ENCODE measurements at regions not wholly inside any gene's neighbourhood (a gene's known extent, or its start where the extent isn't known, plus 50 kb on each side); places are given as distances from the start of the nearest gene placed in this dataset.
A peak's percentile ranks its signal among the peaks of the same experiment; 100 is the strongest.

GRCh38 chr1:228546541-228547463, 59.6 kb downstream of the RNF187 start:
- DNase-seq (ENCODE audit: low spot score in 2 of 2): peak in 1 of 2 donors; percentile 33

GRCh38 chr1:228547464-228547792, 60.2 kb downstream of the RNF187 start:
- Histone ChIP-seq H3K27me3 (no peaks in the 10 kb centered on the region), H3K36me3 (no peaks in the 10 kb centered on the region), H3K27ac (no peak overlapping the region), H3K4me3 (no peak overlapping the region), H3K4me1 (no peaks in the 10 kb centered on the region), H3K9me3 (no peaks in the 10 kb centered on the region)
- intact Hi-C loops (cut with DNase I): no loop called here
- peak in 1 of 2 donors; percentile 19 for DNase-seq (ENCODE audit: low spot score in 2 of 2)
- no peak for TF ChIP-seq CTCF (IDR thresholded peaks at IDR 0.05)

More at GRCh38 chr1:228546541-228547463, 59.6 kb downstream of the RNF187 start:
- no peak for TF ChIP-seq CTCF (IDR thresholded peaks at IDR 0.05)
- Histone ChIP-seq H3K4me3 (no peak overlapping the region), H3K36me3 (no peaks in the 10 kb centered on the region), H3K27ac (no peak overlapping the region), H3K4me1 (no peaks in the 10 kb centered on the region), H3K9me3 (no peaks in the 10 kb centered on the region), H3K27me3 (no peaks in the 10 kb centered on the region)
- intact Hi-C loops (cut with DNase I): no loop called here

GRCh38 chr1:228548788-228549187, 61.6 kb downstream of the RNF187 start:
- H3K36me3 ChIP-seq: no peaks in the 10 kb centered on the region
- peak in 1 of 2 donors; percentile 16 for DNase-seq (ENCODE audit: low spot score in 2 of 2)
- no peaks in the 10 kb centered on the region for H3K9me3 ChIP-seq
- intact Hi-C loops (cut with DNase I): no loop called here
- H3K27me3 ChIP-seq: no peaks in the 10 kb centered on the region
- TF ChIP-seq CTCF (IDR thresholded peaks at IDR 0.05): no peak
- H3K4me3 ChIP-seq: no peak overlapping the region
- no peak overlapping the region for H3K27ac ChIP-seq
- no peaks in the 10 kb centered on the region for H3K4me1 ChIP-seq

- no peak for TF ChIP-seq CTCF (IDR thresholded peaks at IDR 0.05)
- no peak overlapping the region for H3K27ac ChIP-seq
- intact Hi-C loops (cut with DNase I): no loop called here
- H3K4me1 ChIP-seq: no peaks in the 10 kb centered on the region
- H3K9me3 ChIP-seq: peaks cover 0 to 5% of the 10 kb centered on the region in 2 donors
- H3K27me3 ChIP-seq: no peaks in the 10 kb centered on the region
- DNase-seq (ENCODE audit: low spot score in 2 of 2): peak in 1 of 2 donors; percentile 3
- no peak overlapping the region for H3K4me3 ChIP-seq
- H3K36me3 ChIP-seq: no peaks in the 10 kb centered on the region
These were observed 65.5 kb downstream of the RNF187 start for GRCh38 chr1:228552596-228553176.

GRCh38 chr1:228554107-228554506, 66.9 kb downstream of the RNF187 start:
- Histone ChIP-seq H3K4me3 (no peak overlapping the region), H3K9me3 (peaks cover 0 to 5% of the 10 kb centered on the region in 2 donors), H3K27ac (no peak overlapping the region), H3K36me3 (no peaks in the 10 kb centered on the region), H3K27me3 (no peaks in the 10 kb centered on the region), H3K4me1 (no peaks in the 10 kb centered on the region)
- DNase-seq (ENCODE audit: low spot score in 2 of 2): no peak
- no peak for TF ChIP-seq CTCF (IDR thresholded peaks at IDR 0.05)
- intact Hi-C loops (cut with DNase I): no loop called here

All from ascending aorta (tissue), 2 donors.